ENCODE measurements at regions not wholly inside any gene's neighbourhood (a gene's known extent, or its start where the extent isn't known, plus 50 kb on each side); places are given as distances from the start of the nearest gene placed in this dataset.

- TF ChIP-seq CTCF (IDR thresholded peaks at IDR 0.05) (peak in 2 of 4 experiments; percentile 29 to 45), POLR2AphosphoS5 (IDR thresholded peaks at IDR 0.05) (no peak), POLR2A (IDR thresholded peaks at IDR 0.05) (no peak)
Measured at GRCh38 chr13:22757530-22758120, 423.2 kb upstream of the SGCG start.

Data from gastroesophageal sphincter (tissue), 3 donors.